DOHH2 (cell line): ENCODE measurements at regions not wholly inside any gene's neighbourhood (a gene's known extent, or its start where the extent isn't known, plus 50 kb on each side); places are given as distances from the start of the nearest gene placed in this dataset.

ENCODE experiments used
- CTCF ChIP-seq: fragments of 200-600 bp; sonication (generic); IDR thresholded peaks from one replicate; pipeline ENCODE4 v1.5.1; 2014; ENCODE audit warnings: antibody characterized with exemption, mild to moderate bottlenecking, low read depth, low read length; ENCODE audit not compliant: poor library complexity, severe bottlenecking
- EZH2phosphoT487 ChIP-seq: fragments of 200-600 bp; sonication (generic); IDR thresholded peaks from 2 replicates; pipeline ENCODE4 v1.6.1; 2017; ENCODE audit warnings: borderline replicate concordance, mild to moderate bottlenecking, antibody characterized with exemption, low read length, moderate library complexity, mixed read lengths

- TF ChIP-seq CTCF (no peak), EZH2phosphoT487 (no peak)
These were observed 166.3 kb upstream of the UBE3A start for GRCh38 chr15:25605151-25605550.
